ENCODE measurements at regions not wholly inside any gene's neighbourhood (a gene's known extent, or its start where the extent isn't known, plus 50 kb on each side); places are given as distances from the start of the nearest gene placed in this dataset.

GRCh38 chr20:39333211-39333610, 371.1 kb downstream of the DHX35 start:
- no peak for DNase-seq

DNA sequence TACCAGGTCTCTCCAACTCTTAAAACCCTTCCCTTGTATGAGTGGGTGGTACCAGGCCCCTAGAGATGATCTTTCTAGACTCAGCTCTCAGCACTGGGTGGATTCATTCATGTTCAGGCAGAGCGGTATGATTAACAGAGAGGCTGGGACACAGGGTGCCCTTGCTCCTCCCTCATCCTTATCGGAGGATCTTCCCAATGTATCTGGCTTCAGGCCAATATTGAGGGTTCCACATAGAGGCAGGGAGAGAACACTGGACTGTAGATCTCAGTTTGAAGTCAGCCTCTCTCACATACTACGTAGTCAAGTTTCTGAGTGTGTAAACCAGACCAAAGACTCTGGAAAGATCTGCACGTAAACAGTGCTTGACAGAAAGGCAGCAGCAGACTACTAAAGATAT, 366.2 kb downstream of the DHX35 start:
- DNase-seq: no peak

GRCh38 chr20:39326050-39326449, 363.9 kb downstream of the DHX35 start:
- no peak for DNase-seq

GRCh38 chr20:39318911-39319310, 356.8 kb downstream of the DHX35 start:
- DNase-seq: no peak

- no peak for DNase-seq
These were observed 350.5 kb downstream of the DHX35 start for GRCh38 chr20:39312676-39313075.

- no peak for DNase-seq
These were observed 349.8 kb downstream of the DHX35 start for GRCh38 chr20:39311851-39312506.

DNA sequence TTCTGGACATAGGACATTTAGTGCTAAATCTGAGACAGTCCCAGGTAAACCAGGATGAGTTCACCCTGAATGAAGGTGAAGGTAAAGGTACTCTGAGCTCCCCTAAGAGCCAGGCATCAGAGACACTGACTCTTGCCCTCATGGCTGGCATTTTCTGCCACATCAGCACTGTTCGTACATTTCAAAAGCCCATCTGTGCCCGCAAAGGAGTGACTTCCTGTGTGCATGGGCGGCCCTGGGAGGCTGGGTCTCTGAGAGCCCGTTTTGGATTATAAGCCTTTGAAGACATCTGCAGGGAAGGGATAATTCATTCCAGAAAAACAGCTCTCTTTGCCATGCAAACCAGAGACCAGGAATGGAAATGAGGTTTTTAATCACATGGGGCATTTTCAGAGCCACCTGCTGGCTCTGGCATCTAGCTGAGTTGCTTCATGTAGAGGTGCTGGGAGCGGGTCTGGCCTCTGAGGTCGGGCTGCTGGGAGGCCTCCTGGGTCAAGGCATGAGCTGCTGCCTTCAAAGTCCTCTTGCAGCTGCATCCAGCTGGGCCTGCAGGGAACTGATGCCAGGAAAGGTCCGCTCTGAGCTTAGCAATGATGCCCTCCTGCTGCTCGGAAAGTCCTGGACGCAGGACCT, 348.3 kb downstream of the DHX35 start:
- DNase-seq: no peak

DNA sequence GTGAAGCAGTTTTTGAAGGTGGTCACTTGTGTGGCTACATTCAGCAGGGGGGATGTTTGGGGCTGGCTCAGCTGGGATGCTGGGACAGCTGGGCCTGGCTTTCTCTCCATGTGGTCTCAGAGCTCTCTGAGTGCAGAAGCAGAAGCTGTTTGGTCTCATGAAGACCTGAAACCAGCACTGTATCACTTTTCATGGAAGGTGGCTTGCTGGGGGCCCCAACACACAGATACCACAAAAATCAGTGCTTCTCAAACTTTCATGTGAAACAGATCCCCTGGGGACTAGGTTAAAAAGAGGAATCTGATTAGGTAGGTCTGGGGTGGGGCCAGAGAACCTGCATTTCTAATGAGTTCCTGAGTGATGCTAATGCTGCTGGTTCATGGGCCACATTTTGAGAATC, 347.3 kb downstream of the DHX35 start:
- DNase-seq: no peak

DNA sequence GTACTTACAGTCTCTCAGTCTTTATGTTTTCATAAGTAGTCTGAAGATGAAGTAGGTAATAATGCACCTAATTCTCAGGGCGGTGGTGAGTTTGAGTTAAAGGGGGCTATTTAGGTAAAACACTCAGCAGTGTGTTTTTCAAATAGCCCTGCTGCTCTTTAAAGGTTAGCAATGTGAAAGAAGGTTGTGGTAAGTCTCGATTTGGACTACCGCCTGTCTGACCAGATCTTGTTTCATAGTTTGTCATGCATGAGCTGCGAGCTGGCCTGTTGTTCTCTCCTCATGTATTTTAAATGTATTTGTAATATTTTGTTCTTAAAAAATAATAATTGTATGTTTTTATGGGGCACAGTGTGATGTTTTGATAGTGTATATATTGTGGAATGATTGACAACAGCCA, 340.2 kb downstream of the DHX35 start:
- DNase-seq: no peak

GRCh38 chr20:39299783-39300182, 337.6 kb downstream of the DHX35 start:
- no peak for DNase-seq

DNA sequence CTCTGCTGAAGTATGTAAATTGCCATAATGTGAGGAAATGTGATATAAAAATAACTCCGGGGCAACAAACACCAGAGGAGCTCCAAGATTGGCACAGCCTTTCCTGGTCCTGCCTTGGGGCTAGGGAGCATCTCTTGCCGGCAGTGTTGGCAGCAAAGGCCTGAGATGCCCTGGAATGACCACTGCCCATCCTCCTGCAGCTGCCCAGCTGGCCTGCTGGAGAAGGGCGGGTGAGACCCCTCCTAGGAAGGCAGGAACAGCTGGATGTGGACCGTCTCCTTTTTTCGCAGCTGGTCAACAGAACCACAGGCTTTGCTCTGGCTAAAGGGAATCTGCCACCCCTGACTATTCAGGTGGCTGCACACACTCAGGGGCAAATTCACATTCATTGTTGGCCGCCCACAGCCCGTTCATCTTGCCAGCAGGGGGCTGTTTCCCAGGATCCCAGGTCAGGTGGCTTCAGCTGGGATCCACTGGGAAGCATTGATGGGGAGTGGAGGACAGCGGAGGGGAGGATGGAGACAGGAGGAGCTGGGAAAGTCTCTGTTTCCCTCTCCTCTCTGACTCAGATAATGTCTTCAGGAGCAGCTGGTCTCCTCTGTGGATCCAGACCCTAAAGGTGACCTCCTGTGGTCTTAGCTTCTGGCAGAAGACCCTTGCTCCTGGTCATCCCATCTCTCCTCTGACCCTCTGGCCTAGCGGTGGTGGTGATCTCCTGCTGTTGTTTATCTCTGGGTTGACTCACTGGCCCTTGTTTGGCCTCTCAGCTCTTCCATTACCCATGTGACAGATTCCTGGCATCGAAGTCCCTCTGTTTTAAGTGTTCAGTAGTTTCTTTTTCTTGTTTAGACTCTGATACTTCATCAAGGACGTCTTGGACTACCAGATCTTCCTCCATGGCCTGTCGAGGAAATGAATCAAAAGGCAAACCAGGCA, 336.7 kb downstream of the DHX35 start:
- DNase-seq: no peak

- no peak for DNase-seq
These were observed 336.0 kb downstream of the DHX35 start for GRCh38 chr20:39298121-39298520.

DNA sequence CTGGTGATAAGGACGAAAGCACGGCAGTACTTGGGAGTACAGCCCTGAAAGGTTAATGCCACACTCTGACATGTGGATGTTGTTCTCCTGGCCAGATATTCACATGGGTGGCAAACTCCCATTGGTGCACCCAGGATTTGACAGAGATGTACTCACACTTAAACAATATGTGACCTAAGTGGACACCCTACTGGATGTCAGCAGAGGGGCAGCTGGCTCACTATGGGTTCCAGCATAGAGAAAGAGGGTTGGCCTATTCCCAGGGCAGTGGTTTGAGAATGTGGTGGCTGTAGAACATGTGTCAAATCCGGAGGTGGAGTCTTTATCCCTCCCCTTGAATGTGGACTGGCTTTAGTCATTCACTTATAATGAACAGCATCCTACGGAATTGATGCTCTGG, 333.2 kb downstream of the DHX35 start:
- DNase-seq: no peak

GRCh38 chr20:39294137-39294725, 332.1 kb downstream of the DHX35 start:
- no peak for DNase-seq

GRCh38 chr20:39292193-39292736, 330.1 kb downstream of the DHX35 start:
- DNase-seq: no peak

- no peak for DNase-seq
These were observed 329.2 kb downstream of the DHX35 start for GRCh38 chr20:39291301-39291700.

DNA sequence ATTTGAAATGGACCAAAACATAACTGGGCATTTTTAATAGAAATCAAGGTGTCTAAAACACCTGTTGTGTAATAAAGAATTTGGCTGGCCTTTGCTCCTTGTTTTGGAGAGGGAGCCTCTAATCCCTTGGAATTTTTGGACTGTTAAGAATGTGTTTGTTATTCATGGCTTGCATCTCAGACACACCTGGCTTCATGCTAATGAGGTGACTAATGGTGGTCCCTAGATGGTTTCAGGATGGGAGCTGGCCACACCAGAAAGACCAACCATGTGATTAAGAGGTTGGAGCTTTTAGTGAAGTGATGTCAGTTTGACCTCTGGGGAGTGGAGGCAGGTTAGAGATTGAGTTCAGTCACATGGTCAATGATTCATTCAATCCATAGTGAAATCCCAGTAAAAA, 328.4 kb downstream of the DHX35 start:
- no peak for DNase-seq

GRCh38 chr20:39289831-39290230, 327.7 kb downstream of the DHX35 start:
- DNase-seq: no peak

GRCh38 chr20:39289316-39289715, 327.2 kb downstream of the DHX35 start:
- peak; percentile 20 for DNase-seq

DNA sequence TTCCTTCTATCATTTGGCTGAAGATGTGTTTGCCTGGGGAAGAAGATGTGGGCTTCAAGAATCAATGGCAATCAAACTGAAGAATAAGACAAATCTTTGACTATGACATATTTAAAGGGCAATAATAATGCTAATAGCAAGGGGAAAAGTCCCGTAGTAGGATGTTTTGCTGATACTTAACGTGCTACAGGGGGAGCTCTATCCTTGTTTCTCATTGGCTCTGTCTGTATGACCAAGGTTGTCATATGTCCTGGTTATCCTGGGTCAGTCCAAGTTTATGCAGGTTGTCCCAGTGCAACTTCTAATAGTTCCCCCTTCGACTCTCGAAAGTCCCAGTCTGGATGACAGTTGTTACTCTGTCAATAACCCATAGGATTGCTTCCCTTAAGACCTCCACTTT, 321.3 kb downstream of the DHX35 start:
- no peak for DNase-seq

DNA sequence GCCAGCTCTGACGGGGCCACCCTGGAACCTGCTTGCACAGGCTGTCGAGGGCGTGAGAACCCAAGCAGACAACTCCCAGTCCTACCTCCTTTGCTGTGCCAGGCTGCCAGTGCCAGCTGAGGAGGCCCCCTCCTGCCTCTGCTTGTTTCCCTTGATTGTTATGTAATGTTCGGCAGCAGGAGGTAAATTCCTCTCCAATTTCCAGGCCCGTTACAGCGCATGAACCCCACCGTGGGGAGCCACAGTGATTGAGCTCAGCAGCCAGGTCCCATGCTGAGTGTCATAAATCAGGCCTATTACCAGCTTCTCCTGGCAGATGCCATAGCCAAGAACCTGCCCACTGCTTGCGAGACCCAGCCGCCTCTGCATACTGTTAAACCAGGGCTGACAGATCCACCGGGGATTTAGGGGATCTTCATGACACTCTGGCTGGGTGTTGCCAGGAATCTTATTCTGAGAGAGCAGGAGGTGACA, 320.5 kb downstream of the DHX35 start:
- DNase-seq: no peak

DNA sequence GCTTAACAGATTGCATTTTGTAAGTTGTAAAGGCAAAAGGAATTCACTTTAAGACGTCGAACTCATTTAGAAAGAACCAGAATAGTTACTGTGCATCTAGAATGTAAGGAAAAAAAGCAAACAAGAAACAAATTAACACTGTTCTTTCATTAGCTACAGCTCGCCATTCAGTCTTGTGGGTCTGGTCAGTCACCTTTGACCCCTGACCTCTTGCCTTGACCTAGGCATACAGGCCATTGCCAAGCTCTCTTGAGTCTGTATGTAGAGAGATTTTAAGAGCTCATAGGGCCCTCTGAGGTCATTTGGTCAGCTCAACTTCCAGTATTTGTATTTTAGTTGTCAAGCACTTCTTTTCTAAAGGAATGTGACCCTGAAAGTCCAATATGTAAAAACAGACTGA, 318.7 kb downstream of the DHX35 start:
- DNase-seq: no peak

- no peak for DNase-seq
These were observed 316.2 kb downstream of the DHX35 start for GRCh38 chr20:39278230-39278788.
